HG02981 (cell line): ENCODE measurements at regions not wholly inside any gene's neighbourhood (a gene's known extent, or its start where the extent isn't known, plus 50 kb on each side); places are given as distances from the start of the nearest gene placed in this dataset.
"Not testable (repeated sequence)": the region's sequence is repeated elsewhere in the genome, so short reads cannot be mapped to it uniquely, and the experiment has no call there.

ENCODE experiments used
- ATAC-seq: cut with Tn5 transposase; IDR thresholded peaks from one replicate; pipeline ENCODE4 v1.9.1; 2021; ENCODE audit warnings: mild to moderate bottlenecking, moderate library complexity; ENCODE audit not compliant: unreplicated experiment

- no peak for ATAC-seq
Observed at GRCh38 chr4:66872661-66873060, 672.6 kb downstream of the CENPC start.

- ATAC-seq: no peak
Observed at GRCh38 chr4:66863481-66863880, 681.8 kb downstream of the CENPC start.

- no peak for ATAC-seq
Observed at GRCh38 chr4:66855956-66856355, 689.3 kb downstream of the CENPC start.

- ATAC-seq: no peak
Observed at GRCh38 chr4:66853845-66854244, 691.5 kb downstream of the CENPC start.

- no peak for ATAC-seq
Observed at GRCh38 chr4:66852843-66853242, 692.5 kb downstream of the CENPC start.

GRCh38 chr4:66849596-66849995 lies 695.7 kb downstream of the CENPC start:
- ATAC-seq: no peak

- no peak for ATAC-seq
Observed at GRCh38 chr4:66842724-66843088, 702.6 kb downstream of the CENPC start.

- ATAC-seq: no peak
Observed at GRCh38 chr4:66842026-66842723, 703.1 kb downstream of the CENPC start.

- ATAC-seq: no peak
Observed at GRCh38 chr4:66840178-66840577, 705.1 kb downstream of the CENPC start.

- no peak for ATAC-seq
Observed at GRCh38 chr4:66837279-66837922, 707.9 kb downstream of the CENPC start.

- ATAC-seq: no peak
Observed at GRCh38 chr4:66829310-66829709, 716.0 kb downstream of the CENPC start.

GRCh38 chr4:66820681-66821080 lies 724.6 kb downstream of the CENPC start:
- ATAC-seq: no peak

GRCh38 chr4:66814277-66814676 lies 731.0 kb downstream of the CENPC start:
- ATAC-seq: no peak

GRCh38 chr4:66805582-66805981 lies 739.7 kb downstream of the CENPC start:
- ATAC-seq: no peak

GRCh38 chr4:66804979-66805378 lies 740.3 kb downstream of the CENPC start:
- no peak for ATAC-seq

- ATAC-seq: no peak
Observed at GRCh38 chr4:66797608-66798007, 747.7 kb downstream of the CENPC start.

GRCh38 chr4:66795724-66796123 lies 749.6 kb downstream of the CENPC start:
- ATAC-seq: no peak

- ATAC-seq: no peak
Observed at GRCh38 chr4:66794390-66795034, 750.8 kb downstream of the CENPC start.

GRCh38 chr4:66791686-66792085 lies 753.6 kb downstream of the CENPC start:
- no peak for ATAC-seq

- no peak for ATAC-seq
Observed at GRCh38 chr4:66785479-66785878, 759.8 kb downstream of the CENPC start.

- ATAC-seq: not testable (repeated sequence)
Observed at GRCh38 chr4:66782751-66783150, 762.6 kb downstream of the CENPC start.

- ATAC-seq: no peak
Observed at GRCh38 chr4:66777097-66777496, 768.2 kb downstream of the CENPC start.
